Heart right ventricle (tissue), 16 donors: ENCODE measurements at regions not wholly inside any gene's neighbourhood (a gene's known extent, or its start where the extent isn't known, plus 50 kb on each side); places are given as distances from the start of the nearest gene placed in this dataset.

Experiments
- ATAC-seq, 8 donors: fragments of 200-7000 bp; cut with Tn5 transposase; one replicate each; pipeline ENCODE4 v1.9.1; 2020; ENCODE audit warnings: mild to moderate bottlenecking in 8 of 8, moderate library complexity in 8 of 8, moderate number of reproducible peaks in 1 of 8
- DNase-seq, 2 donors: peaks; one replicate each; pipeline ENCODE4 v3.0.0-alpha.2; 2020
- H3K27ac ChIP-seq, 10 donors: fragments of 200-600 bp; sonication (generic) in 2 of 10; one replicate each; pipeline versions ENCODE4 v1.5.0 to v1.8.0; 2020 to 2022; ENCODE audit warnings: mild to moderate bottlenecking in 3 of 10
- H3K27me3 ChIP-seq, 7 donors: fragments of 200-600 bp; one replicate each; pipeline ENCODE4 v1.8.0; 2021 to 2022; ENCODE audit warnings: mild to moderate bottlenecking in 2 of 7
- H3K36me3 ChIP-seq, 9 donors: fragments of 200-600 bp; sonication (generic) in 1 of 9; one replicate each; pipeline versions ENCODE4 v1.5.0 to v1.8.0; 2020 to 2022; ENCODE audit warnings: mild to moderate bottlenecking in 2 of 9
- H3K4me1 ChIP-seq, 9 donors: fragments of 200-600 bp; sonication (generic) in 1 of 9; one replicate each; pipeline versions ENCODE4 v1.5.0 to v1.8.0; 2020 to 2022; ENCODE audit warnings: mild to moderate bottlenecking in 4 of 9
- H3K4me3 ChIP-seq, 10 donors: fragments of 200-600 bp; sonication (generic) in 2 of 10; one replicate each; pipeline versions ENCODE4 v1.5.0 to v1.8.0; 2020 to 2022; ENCODE audit warnings: mild to moderate bottlenecking in 7 of 10, moderate library complexity in 2 of 10
- H3K9me3 ChIP-seq, 11 donors: fragments of 200-600 bp in 10 of 11; sonication (generic) in 2 of 11; one replicate each; pipeline versions ENCODE4 v1.5.0 to v1.8.0; 2013 to 2022; ENCODE audit warnings: mild to moderate bottlenecking in 2 of 11, control low read depth in 1 of 11, moderate library complexity in 1 of 11
- CTCF ChIP-seq, 9 donors: fragments of 200-600 bp; sonication (generic) in 2 of 9; IDR thresholded peaks; one replicate each; pipeline versions ENCODE4 v1.5.0 to v1.8.0; 2021 to 2022; ENCODE audit warnings: antibody characterized with exemption in 9 of 9, mild to moderate bottlenecking in 5 of 9, moderate library complexity in 1 of 9
- WGBS, 2 donors: extraction: QIAGEN DNeasy Blood & Tissue Kit; methylation state at CpG; one replicate each; pipeline ENCODE4 v1.1.7; 2013; ENCODE audit warnings: inconsistent platforms in 1 of 2; 5-methylcytosine and 5-hydroxymethylcytosine counted together
- intact Hi-C, 10 donors: fragments of 100-400 bp; cut with DNase I; formaldehyde crosslinking; loops; one replicate each; pipeline versions ENCODE4 v1.11.1 to v1.14.2; 2022
- donor health status: Arrhythmogenic right ventricular cardiomyopathy.
- donor health status: ischemic (EF 13 %, LVEDD 7.1; RV severe dilation, severe dysfunction).
- donor health status: healthy with polysubstance abuse.
- donor health status: DM: no; HTN: yes; CAD: no.
- donor health status: DM: no; HTN: no; CAD: no.
- donor health status: ischemic (EF 25% LVEDD 6.9; RV normal size, moderate dysfunction).
- donor health status: ischemic (EF 25% LVEDD 5.7; RV mildly dilated, moderate dysfunction).
- donor health status: healthy.
- donor health status: DM: yes; HTN: yes; CAD: no.
- donor health status: Ischemic cardiomyopathy.
- donor health status: ischemic (EF 35%, LVEDD 5.7; RV mildly dilated, moderate dysfunction).
- donor health status: nonischemic (EF 11% LVEDD 7.7; RV severe dilation, severe dysfunction).
- donor health status: DM: yes; HTN: yes; CAD: no.
- donor health status: PGD.
- donor health status: ischemic (EF 29% LVEDD 5.4; RV normal size, mild dysfunction).
- donor health status: nonischemic (EF 23%, LVEDD 6.1; RV moderate dilation, normal function).

- Histone ChIP-seq H3K4me1 (no peaks in the 10 kb centered on the region), H3K27ac (no peak overlapping the region), H3K36me3 (no peaks in the 10 kb centered on the region), H3K27me3 (peaks cover 0 to 47% (median 14%) of the 10 kb centered on the region in 7 donors), H3K9me3 (no peaks in the 10 kb centered on the region), H3K4me3 (no peak overlapping the region)
- ATAC-seq: no peak
- WGBS, 2 donors: 85 to 89% methylated on average over 7 of the region's 7 CpGs
- no peak for DNase-seq
- intact Hi-C loops: loop anchor here in 1 of 10 donors (10.0 kb wide), 1 partner anchor 438 kb away; no protein-coding TSS in a partner anchor
- no peak for TF ChIP-seq CTCF (IDR thresholded peaks at IDR 0.05)
These were observed 244.8 kb upstream of the NFE2L3 start for GRCh38 chr7:25907214-25907613.

GRCh38 chr7:25907731-25908130, 244.3 kb upstream of the NFE2L3 start:
- H3K36me3 ChIP-seq: no peaks in the 10 kb centered on the region
- H3K4me3 ChIP-seq: no peak overlapping the region
- no peak overlapping the region for H3K27ac ChIP-seq
- no peak for TF ChIP-seq CTCF (IDR thresholded peaks at IDR 0.05)
- DNase-seq: no peak
- H3K9me3 ChIP-seq: no peaks in the 10 kb centered on the region
- ATAC-seq: no peak
- no peaks in the 10 kb centered on the region for H3K4me1 ChIP-seq
- WGBS, 2 donors: 91 to 96% methylated on average over 5 of the region's 5 CpGs
- peaks cover 0 to 51% (median 18%) of the 10 kb centered on the region in 7 donors for H3K27me3 ChIP-seq
- intact Hi-C loops: loop anchor here in 1 of 10 donors (10.0 kb wide), 1 partner anchor 437 kb away; no protein-coding TSS in a partner anchor

GRCh38 chr7:25908154-25908949, 243.6 kb upstream of the NFE2L3 start:
- DNase-seq (no peak), ATAC-seq (no peak)
- Histone ChIP-seq H3K27ac (no peak overlapping the region), H3K27me3 (peaks cover 0 to 57% (median 24%) of the 10 kb centered on the region in 7 donors), H3K4me3 (no peak overlapping the region), H3K9me3 (no peaks in the 10 kb centered on the region), H3K36me3 (no peaks in the 10 kb centered on the region), H3K4me1 (no peaks in the 10 kb centered on the region)
- no peak for TF ChIP-seq CTCF (IDR thresholded peaks at IDR 0.05)
- intact Hi-C loops: loop anchor here in 1 of 10 donors (10.0 kb wide), 1 partner anchor 436 kb away; no protein-coding TSS in a partner anchor
- WGBS, 2 donors: 91 to 93% methylated on average over 1 of the region's 1 CpG

- 60 to 61% methylated on average over 7 of the region's 7 CpGs for WGBS, 2 donors
- H3K27ac ChIP-seq: no peak overlapping the region
- no peak for DNase-seq
- no peak overlapping the region for H3K4me3 ChIP-seq
- H3K4me1 ChIP-seq: no peaks in the 10 kb centered on the region
- no peaks in the 10 kb centered on the region for H3K36me3 ChIP-seq
- peaks cover 0 to 68% (median 30%) of the 10 kb centered on the region in 7 donors for H3K27me3 ChIP-seq
- no peak for ATAC-seq
- no peak for TF ChIP-seq CTCF (IDR thresholded peaks at IDR 0.05)
- no peaks in the 10 kb centered on the region for H3K9me3 ChIP-seq
- intact Hi-C loops: no loop called here
These were observed 240.0 kb upstream of the NFE2L3 start for GRCh38 chr7:25911738-25912607.
